ENCODE measurements at regions not wholly inside any gene's neighbourhood (a gene's known extent, or its start where the extent isn't known, plus 50 kb on each side); places are given as distances from the start of the nearest gene placed in this dataset.
"Not testable (repeated sequence)": the region's sequence is repeated elsewhere in the genome, so short reads cannot be mapped to it uniquely, and the experiment has no call there.

GRCh38 chr6:80439721-80440470 lies 333.4 kb downstream of the BCKDHB start:
- DNase-seq = no peak

DNA sequence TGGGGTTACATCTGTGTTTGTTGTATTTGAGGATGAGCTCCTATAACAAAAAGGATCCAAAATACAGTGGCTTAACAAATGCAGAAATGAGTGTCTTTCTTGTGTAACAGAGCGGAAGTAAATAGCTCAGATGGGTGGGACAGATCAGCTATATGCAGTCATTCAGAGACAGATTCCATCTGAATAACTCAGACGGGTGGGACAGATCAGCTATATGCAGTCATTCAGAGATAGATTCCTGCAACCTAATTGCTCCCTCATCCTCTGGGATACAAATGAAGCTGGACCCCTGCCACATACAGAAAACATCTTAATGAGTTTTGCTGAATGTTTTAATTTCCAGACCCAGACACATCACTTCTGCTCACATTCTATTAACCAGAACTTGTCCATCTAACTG lies 332.3 kb downstream of the BCKDHB start:
- DNase-seq = no peak

GRCh38 chr6:80437801-80438200 lies 331.3 kb downstream of the BCKDHB start:
- no peak for DNase-seq

GRCh38 chr6:80437221-80437620 lies 330.8 kb downstream of the BCKDHB start:
- no peak for DNase-seq

- DNase-seq = no peak
These were observed 330.2 kb downstream of the BCKDHB start for GRCh38 chr6:80436663-80437062.

- no peak for DNase-seq
These were observed 329.0 kb downstream of the BCKDHB start for GRCh38 chr6:80435457-80435856.

DNA sequence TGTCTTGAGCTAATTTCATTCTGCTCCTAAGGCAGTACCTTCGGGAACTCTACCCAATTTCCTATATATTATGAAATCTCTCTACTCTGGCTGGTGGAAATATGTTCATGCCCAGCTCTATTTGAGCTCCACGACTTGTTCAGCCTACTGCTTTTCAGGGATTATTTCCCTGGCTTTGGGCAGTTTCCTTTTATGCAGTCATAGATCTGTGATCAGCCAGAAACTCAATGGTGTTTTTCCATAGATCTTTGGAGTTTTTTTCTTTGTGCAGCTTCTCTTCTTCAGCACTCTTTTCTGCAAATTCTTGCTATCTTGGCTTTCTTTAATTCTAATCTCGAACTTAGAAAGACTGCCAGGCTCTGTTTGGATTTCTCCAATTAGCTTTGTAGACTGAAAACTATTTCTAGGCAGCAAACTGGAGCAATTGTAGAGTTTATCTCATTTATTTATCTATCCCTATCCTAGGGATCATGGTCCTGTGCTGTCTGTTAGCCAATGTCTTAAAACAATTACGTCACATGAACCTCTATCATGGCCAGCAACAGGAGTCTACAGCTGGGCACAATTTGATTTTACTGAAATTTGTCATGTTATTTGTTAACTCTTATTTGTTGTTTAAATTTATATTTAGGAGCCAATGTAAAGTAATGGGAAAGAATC lies 328.4 kb downstream of the BCKDHB start:
- no peak for DNase-seq

- no peak for DNase-seq
These were observed 327.2 kb downstream of the BCKDHB start for GRCh38 chr6:80433673-80434025.

GRCh38 chr6:80433010-80433672 lies 326.7 kb downstream of the BCKDHB start:
- DNase-seq = no peak

DNA sequence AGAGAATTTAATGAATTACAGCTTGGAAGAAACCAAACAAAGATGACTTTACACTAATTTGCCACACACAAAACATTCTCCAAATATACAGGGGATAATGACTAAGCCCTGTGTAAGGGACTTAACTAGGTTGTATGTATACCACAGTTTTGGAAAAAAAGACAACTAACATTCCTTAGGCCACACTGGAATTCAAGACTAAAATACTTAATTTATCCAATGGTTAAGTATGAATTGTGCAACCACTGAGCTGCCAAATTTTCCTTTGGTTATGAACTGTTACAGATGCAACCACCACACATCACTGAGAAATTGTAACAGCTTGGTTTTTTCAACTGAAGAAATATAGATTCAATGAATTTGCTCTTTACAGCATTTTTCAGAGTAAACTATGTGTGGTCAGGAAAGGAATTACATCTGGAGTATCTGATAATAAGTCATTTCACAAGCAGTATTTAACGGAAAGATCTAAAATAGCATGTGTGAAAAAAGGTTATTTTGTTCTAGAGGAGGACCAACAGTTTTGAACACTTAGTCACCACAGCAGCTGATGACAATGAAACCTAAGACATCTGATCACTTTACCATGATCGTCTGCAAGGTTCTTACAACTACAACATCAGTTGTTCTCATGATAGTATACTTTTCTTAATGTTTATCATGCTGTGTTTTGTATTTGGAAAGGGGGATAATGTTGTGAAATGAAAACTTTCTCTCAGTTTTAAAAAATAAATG lies 318.8 kb downstream of the BCKDHB start:
- DNase-seq = no peak

DNA sequence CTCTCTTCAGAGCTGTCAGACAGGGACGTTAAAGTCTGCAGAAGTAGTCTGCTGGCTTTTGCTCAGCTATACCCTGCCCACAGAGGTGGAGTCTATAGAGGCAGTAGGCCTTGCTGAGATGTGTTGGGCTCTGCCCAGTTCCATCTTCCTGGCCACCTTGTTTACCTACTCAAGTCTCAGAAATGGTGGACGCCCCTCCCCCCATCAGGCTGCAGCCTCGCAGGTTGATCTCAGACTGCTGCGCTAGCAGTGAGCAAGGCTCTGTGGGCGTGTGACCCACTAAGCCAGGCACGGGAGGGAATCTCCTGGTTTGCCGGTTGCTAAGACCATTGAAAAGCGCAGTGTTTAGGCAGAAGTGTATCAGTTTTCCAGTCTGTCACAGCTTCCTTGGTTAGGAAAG lies 305.0 kb downstream of the BCKDHB start:
- no peak for DNase-seq

DNA sequence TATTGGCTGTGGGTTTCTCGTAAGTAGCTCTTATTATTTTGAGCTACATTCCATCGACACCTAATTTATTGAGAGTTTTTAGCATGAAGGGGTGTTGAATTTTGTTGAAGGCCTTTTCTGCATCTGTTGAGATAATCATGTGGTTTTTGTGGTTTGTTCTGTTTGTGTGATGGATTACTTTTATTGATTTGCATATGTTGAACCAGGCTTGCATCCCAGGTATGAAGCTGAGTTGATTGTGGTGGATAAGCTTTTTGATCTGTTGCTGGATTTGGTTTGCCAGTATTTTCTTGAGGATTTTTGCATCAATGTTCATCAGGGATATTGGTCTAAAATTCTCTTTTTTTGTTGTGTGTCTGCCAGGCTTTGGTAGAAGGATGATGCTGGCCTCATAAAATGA lies 301.5 kb downstream of the BCKDHB start:
- not testable (repeated sequence) for DNase-seq

DNA sequence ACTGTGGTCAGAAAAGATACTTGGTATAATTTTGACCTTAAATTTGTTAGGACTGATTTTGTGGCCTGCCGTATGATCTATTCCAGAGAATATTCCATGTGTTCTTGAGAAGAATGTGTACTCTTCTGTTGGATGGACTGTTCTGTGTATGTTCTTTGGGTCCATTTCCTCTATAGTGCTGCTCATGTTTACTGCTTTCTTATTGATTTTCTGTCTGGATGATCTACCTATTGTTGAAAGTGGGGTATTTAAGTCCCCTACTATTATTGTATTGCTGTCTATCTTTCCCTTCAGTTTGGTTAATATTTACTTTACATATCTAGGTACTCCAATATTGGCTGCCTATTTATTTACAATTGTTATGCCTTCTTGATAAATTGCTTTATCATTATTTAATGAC lies 298.4 kb downstream of the BCKDHB start:
- DNase-seq = no peak

DNA sequence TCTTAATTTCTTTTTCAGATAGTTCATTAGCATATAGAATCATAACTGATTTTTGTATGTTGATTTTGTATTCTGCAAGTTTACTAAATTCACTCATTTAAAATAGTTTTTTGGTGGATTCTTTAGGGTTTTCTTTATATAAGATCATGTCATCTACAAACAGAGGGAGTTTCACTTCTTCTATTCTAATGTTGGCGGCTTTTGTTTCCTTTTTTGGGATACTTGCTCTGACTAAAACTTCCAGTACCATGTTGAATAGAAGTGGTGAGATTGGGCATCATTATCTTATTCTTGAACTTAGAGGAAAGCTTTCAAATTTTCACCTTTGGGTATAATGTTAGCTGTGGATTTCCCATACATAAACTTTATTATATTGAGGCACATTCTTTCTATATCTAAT lies 296.9 kb downstream of the BCKDHB start:
- no peak for DNase-seq

- DNase-seq = no peak
These were observed 295.8 kb downstream of the BCKDHB start for GRCh38 chr6:80402266-80402665.

Data from NCI-H2029 (cell line).